AG09319 (cell line): ENCODE measurements at regions not wholly inside any gene's neighbourhood (a gene's known extent, or its start where the extent isn't known, plus 50 kb on each side); places are given as distances from the start of the nearest gene placed in this dataset.
"Not testable (repeated sequence)": the region's sequence is repeated elsewhere in the genome, so short reads cannot be mapped to it uniquely, and the experiment has no call there.

ENCODE experiments used
- DNase-seq: peaks from one replicate; pipeline ENCODE4 v3.0.0-alpha.2; 2010; ENCODE audit warnings: low read depth; ENCODE audit errors: extremely low read depth
- TF ChIP-seq, protein P1 (sequence below): IDR thresholded peaks from 2 replicates; pipeline ENCODE4 v1.5.1; 2011; ENCODE audit warnings: low read depth, mild to moderate bottlenecking, inconsistent platforms, low read length, moderate library complexity

DNA sequence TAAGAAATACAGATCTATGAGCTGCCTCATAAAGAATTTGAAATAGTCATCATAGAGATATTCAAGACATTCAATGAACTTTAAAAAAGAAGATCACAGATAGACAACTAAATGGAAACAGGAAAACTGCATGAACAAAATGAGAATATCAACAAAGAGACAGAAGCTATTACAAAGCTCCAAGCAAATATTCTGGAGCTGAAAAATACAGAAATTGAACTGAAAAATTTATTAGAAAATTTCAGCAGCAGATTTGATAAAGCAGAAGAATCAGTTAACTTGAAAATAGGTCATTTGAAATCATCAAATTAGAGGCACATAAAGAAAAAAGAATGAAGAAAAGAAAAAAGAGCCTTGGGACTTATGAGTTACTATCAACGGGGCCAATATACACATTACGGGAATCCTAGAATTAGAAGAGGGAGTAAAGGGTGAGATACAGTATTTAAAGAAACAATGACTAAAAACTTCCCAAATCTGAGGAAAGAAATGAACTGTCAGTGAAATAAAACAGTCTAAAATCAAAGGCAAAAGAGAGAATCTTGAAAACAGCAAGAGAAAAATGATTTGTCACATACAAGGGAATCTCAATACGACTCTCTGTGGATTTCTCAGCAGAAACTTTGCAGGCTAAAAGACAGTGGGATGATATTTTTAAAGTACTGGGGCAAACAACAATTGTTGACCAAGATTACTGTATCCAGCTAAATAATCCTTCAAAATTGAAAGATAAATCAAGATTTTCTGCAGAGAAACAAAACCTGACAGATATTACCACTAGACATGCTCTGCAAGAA, 641.6 kb downstream of the ANKRD50 start:
- TF ChIP-seq, protein P1, sequence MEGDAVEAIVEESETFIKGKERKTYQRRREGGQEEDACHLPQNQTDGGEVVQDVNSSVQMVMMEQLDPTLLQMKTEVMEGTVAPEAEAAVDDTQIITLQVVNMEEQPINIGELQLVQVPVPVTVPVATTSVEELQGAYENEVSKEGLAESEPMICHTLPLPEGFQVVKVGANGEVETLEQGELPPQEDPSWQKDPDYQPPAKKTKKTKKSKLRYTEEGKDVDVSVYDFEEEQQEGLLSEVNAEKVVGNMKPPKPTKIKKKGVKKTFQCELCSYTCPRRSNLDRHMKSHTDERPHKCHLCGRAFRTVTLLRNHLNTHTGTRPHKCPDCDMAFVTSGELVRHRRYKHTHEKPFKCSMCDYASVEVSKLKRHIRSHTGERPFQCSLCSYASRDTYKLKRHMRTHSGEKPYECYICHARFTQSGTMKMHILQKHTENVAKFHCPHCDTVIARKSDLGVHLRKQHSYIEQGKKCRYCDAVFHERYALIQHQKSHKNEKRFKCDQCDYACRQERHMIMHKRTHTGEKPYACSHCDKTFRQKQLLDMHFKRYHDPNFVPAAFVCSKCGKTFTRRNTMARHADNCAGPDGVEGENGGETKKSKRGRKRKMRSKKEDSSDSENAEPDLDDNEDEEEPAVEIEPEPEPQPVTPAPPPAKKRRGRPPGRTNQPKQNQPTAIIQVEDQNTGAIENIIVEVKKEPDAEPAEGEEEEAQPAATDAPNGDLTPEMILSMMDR: no peak
- DNase-seq: no peak

DNA sequence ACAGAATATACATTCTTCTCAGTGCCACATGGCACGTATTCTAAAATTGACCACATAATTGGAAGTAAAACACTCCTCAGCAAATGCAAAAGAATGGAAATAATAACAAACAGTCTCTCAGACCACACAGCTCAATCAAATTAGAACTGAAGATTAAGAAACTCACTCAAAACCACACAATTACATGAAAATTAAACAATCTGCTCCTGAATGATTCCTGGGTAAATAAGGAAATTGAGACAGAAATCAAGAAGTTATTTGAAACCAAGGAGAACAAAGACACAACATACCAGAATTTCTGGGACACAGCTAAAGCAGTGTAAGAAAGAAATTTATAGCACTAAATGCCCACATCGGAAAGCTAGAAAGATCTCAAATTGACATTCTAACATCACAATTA, 637.3 kb downstream of the ANKRD50 start:
- not testable (repeated sequence) for DNase-seq

DNA sequence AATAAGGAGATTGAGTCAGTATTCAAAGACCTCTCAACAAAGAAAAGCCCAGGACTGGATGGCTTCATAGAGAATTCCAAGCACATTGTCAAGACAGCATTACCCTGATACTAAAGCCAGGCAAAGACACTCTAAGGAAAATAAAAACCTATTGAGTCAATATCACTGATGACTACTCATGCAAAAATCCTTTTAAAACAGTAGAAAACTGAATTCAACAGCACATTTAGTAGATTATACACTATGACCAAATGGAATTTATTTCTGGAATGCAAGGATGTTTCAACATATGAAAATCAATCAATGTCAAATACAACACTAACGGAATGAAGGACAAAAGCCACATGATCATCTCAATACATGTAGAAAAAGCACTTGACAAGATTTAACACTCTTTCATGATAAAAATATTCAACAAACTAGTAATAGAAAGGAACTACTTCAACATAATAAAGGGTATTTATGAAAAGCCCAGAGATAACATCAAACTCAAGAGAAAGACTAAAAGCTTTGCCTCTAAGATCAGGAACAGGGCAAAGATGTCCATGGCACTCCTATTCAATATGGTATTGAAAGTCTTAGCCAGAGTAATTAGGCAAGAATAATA, 633.3 kb downstream of the ANKRD50 start:
- TF ChIP-seq, protein P1: no peak
- DNase-seq: no peak

DNA sequence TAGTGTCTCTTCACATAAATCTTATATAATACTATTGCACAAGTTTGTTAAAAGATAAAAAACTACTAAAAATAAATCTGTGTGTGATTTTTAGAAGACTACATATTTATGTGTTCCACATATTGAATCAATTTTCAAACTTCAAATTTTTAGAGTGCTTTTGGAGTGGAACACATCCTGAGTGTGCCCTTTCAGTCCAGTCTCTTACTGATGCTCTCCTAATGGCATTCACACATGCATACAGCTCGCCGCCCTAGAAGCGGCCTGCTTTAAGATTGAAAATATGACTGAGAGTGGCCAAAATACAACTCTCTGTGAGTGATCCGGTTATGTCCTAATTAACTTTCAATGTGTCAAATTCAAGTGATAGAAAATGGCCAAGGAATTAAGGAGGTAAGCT, 628.8 kb downstream of the ANKRD50 start:
- no peak for DNase-seq
- TF ChIP-seq, protein P1: no peak

DNA sequence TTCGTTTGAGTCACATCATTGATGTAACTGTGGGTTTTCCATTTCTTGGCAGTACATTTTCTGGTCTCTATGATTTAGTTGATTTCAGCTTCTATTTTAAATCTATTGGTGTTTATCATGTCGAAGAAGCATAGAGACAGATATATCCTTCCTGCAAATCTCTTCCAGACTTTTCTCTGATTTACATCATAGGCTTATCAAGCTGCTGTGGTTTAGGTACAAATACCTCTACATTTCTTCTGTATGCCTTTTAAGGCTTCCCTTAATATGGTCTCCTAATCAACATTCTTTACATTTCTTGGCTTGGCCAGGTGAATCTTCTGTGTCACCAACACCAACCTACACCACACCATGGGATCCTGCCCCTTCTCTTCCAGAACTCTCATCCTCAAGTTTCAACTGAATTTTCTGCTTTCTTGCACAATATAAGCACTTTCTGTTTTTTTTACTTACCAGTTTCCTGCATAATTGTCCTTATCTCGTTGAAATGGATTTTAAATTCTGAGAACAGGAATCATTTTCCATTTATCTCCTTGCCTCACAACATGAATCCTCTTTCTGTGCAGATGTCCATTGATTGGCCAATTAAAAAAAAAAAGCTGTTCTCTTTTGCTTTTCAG, 626.9 kb downstream of the ANKRD50 start:
- no peak for DNase-seq
- TF ChIP-seq, protein P1: no peak

DNA sequence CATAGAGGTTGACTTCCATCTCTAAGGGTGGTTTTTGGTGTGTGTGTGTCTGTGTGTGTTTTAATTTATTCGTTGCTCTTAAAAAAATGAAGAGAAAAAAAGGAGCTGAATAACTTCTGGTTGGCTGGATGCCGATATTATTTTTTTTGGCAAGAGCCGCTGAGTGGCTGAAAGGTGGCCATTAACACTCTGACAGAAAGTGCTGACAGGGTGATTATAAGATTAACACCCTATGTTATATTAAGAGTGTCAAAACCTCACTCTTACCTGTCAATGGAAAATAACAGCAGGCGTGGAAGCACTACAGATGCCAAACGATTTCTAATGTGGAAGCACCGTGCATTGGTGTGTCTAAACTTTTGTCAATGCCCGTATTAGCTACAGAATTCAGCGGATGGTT, 622.5 kb downstream of the ANKRD50 start:
- TF ChIP-seq, protein P1: no peak
- no peak for DNase-seq

DNA sequence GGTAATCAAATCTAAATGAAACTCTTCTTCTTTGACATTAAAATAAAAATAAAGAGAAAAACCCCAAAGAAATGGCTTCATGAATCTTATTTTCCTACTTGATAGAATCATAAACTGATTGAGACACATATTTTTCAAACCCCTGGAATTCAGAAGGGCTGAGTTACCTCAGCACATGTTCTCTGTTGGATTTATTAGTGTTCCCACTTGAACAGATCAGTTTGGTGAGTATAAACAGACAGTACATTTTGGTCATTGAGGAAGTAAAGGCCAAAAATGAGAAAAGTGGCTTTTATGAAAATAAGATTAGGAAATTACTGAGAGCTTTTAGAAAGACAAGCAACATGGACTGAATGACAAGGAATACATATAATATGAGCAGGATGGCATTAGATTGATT, 620.4 kb downstream of the ANKRD50 start:
- TF ChIP-seq, protein P1: no peak
- DNase-seq: no peak
